H9 (cell line): ENCODE measurements at regions not wholly inside any gene's neighbourhood (a gene's known extent, or its start where the extent isn't known, plus 50 kb on each side); places are given as distances from the start of the nearest gene placed in this dataset.

Experiments
- DNase-seq: peaks from one replicate; pipeline ENCODE4 v3.0.0-alpha.2; 2017
- H2AFZ ChIP-seq: one replicate; pipeline ENCODE4 v1.6.1; 2013; ENCODE audit warnings: mild to moderate bottlenecking, low read length, control low read depth, moderate library complexity
- H2AK5ac ChIP-seq: 2 replicates; pipeline ENCODE4 v1.6.1; 2013; ENCODE audit warnings: low read length, control low read depth, mixed read lengths; ENCODE audit not compliant: insufficient read length
- H2BK120ac ChIP-seq: one replicate; pipeline ENCODE4 v1.6.1; 2013; ENCODE audit warnings: low read depth, mild to moderate bottlenecking, low read length, control low read depth, inconsistent platforms; ENCODE audit not compliant: poor library complexity, severe bottlenecking
- H2BK12ac ChIP-seq: 2 replicates; pipeline ENCODE4 v1.6.1; 2013; ENCODE audit warnings: low read length, control low read depth, mixed read lengths, low read depth; ENCODE audit not compliant: insufficient read length
- H2BK15ac ChIP-seq: 2 replicates; pipeline ENCODE4 v1.6.1; 2013; ENCODE audit warnings: low read depth, low read length, control low read depth
- H2BK20ac ChIP-seq: one replicate; pipeline ENCODE4 v1.6.1; 2013; ENCODE audit warnings: low read depth, mild to moderate bottlenecking, low read length, control low read depth, inconsistent platforms; ENCODE audit not compliant: poor library complexity, severe bottlenecking
- H2BK5ac ChIP-seq: 2 replicates; pipeline ENCODE4 v1.6.1; 2013; ENCODE audit warnings: low read length, control low read depth, mixed read lengths; ENCODE audit not compliant: insufficient read length
- H3K14ac ChIP-seq: 2 replicates; pipeline ENCODE4 v1.6.1; 2013; ENCODE audit warnings: low read length, control low read depth; ENCODE audit not compliant: insufficient read depth
- H3K18ac ChIP-seq: 2 replicates; pipeline ENCODE4 v1.6.1; 2013; ENCODE audit warnings: low read depth, mild to moderate bottlenecking, mixed read lengths, low read length, control low read depth; ENCODE audit not compliant: insufficient read length
- H3K23ac ChIP-seq: 2 replicates; pipeline ENCODE4 v1.6.1; 2013; ENCODE audit warnings: low read length, control low read depth, mixed read lengths, low read depth; ENCODE audit not compliant: insufficient read length
- H3K23me2 ChIP-seq: 2 replicates; pipeline ENCODE4 v1.6.1; 2013; ENCODE audit warnings: low read depth, mild to moderate bottlenecking, mixed read lengths, low read length, control low read depth; ENCODE audit not compliant: insufficient read length, poor library complexity, severe bottlenecking
- H3K27ac ChIP-seq: 2 replicates; pipeline ENCODE4 v1.5.1; 2013; ENCODE audit warnings: low read length, control low read depth, mixed read lengths, low read depth; ENCODE audit not compliant: insufficient read length
- H3K27me3 ChIP-seq: 2 replicates; pipeline ENCODE4 v1.6.1; 2013; ENCODE audit warnings: low read length, control low read depth, inconsistent platforms; ENCODE audit not compliant: insufficient read depth
- H3K4ac ChIP-seq: 2 replicates; pipeline ENCODE4 v1.6.1; 2013; ENCODE audit warnings: low read depth, mild to moderate bottlenecking, control low read depth, inconsistent platforms, low read length, moderate library complexity
- H3K4me1 ChIP-seq: 2 replicates; pipeline ENCODE4 v1.6.1; 2013; ENCODE audit warnings: low read length, control low read depth, inconsistent platforms; ENCODE audit not compliant: insufficient read depth
- H3K4me2 ChIP-seq: 2 replicates; pipeline ENCODE4 v1.6.1; 2013; ENCODE audit warnings: low read length, control low read depth, mixed read lengths; ENCODE audit not compliant: insufficient read length, insufficient read depth
- H3K56ac ChIP-seq: 2 replicates; pipeline ENCODE4 v1.6.1; 2013; ENCODE audit warnings: low read depth, mild to moderate bottlenecking, mixed read lengths, low read length, control low read depth; ENCODE audit not compliant: insufficient read length
- H3K79me1 ChIP-seq: 2 replicates; pipeline ENCODE4 v1.6.1; 2013; ENCODE audit warnings: low read depth, mild to moderate bottlenecking, moderate library complexity, low read length, control low read depth, inconsistent platforms; ENCODE audit not compliant: insufficient read depth, poor library complexity, severe bottlenecking
- H3K79me2 ChIP-seq: 2 replicates; pipeline ENCODE4 v1.6.1; 2013; ENCODE audit warnings: low read length, control low read depth, inconsistent platforms; ENCODE audit not compliant: insufficient read depth
- H3K9ac ChIP-seq: 2 replicates; pipeline ENCODE4 v1.6.1; 2013; ENCODE audit warnings: low read length, control low read depth, mixed read lengths; ENCODE audit not compliant: insufficient read length; ENCODE audit errors: extremely low read depth
- H3K9me3 ChIP-seq: one replicate; pipeline ENCODE4 v1.6.1; 2013; ENCODE audit warnings: low read depth, low read length, inconsistent platforms; ENCODE audit not compliant: control insufficient read depth
- H3T11ph ChIP-seq: one replicate; pipeline ENCODE4 v1.6.1; 2013; ENCODE audit warnings: mild to moderate bottlenecking, low read length, control low read depth, inconsistent platforms
- H4K20me1 ChIP-seq: one replicate; pipeline ENCODE4 v1.6.1; 2013; ENCODE audit not compliant: control insufficient read depth, insufficient read length, insufficient read depth
- H4K5ac ChIP-seq: 2 replicates; pipeline ENCODE4 v1.6.1; 2013; ENCODE audit warnings: low read depth, mild to moderate bottlenecking, mixed read lengths, low read length, control low read depth; ENCODE audit not compliant: insufficient read length
- H4K8ac ChIP-seq: replicated peaks from 2 replicates; pipeline ENCODE4 v1.6.1; 2013; ENCODE audit warnings: low read length, control low read depth, mixed read lengths, low read depth; ENCODE audit not compliant: insufficient read length
- H4K91ac ChIP-seq: 2 replicates; pipeline ENCODE4 v1.6.1; 2013; ENCODE audit warnings: low read depth, mild to moderate bottlenecking, moderate library complexity, mixed read lengths, low read length, control low read depth; ENCODE audit not compliant: insufficient read length
- H3K27ac Mint-ChIP-seq, 3 experiments: 2 replicates in 2 of 3; 3 replicates in 1 of 3; pipeline ENCODE4 v1.8.0; 2020 to 2021; ENCODE audit warnings: mixed read lengths in 3 of 3, mild to moderate bottlenecking in 1 of 3, moderate library complexity in 1 of 3
- H3K27me3 Mint-ChIP-seq: 2 replicates; pipeline ENCODE4 v1.8.0; 2021; ENCODE audit warnings: low read depth, mild to moderate bottlenecking, moderate library complexity, mixed read lengths
- H3K36me3 Mint-ChIP-seq, 3 experiments: 2 replicates in 2 of 3; 3 replicates in 1 of 3; pipeline ENCODE4 v1.8.0; 2020 to 2021; ENCODE audit warnings: low read depth in 3 of 3, mixed read lengths in 3 of 3; ENCODE audit not compliant: insufficient read depth in 1 of 3
- H3K4me1 Mint-ChIP-seq, 2 experiments: 2 replicates each; pipeline ENCODE4 v1.8.0; 2020; ENCODE audit warnings: mixed read lengths in 2 of 2
- H3K4me3 Mint-ChIP-seq, 2 experiments: 2 replicates in 1 of 2; 3 replicates in 1 of 2; pipeline ENCODE4 v1.8.0; 2020 to 2021; ENCODE audit warnings: mild to moderate bottlenecking in 2 of 2, mixed read lengths in 2 of 2, moderate library complexity in 1 of 2
- H3K9me3 Mint-ChIP-seq, 2 experiments: 2 replicates in 1 of 2; 3 replicates in 1 of 2; pipeline ENCODE4 v1.8.0; 2020; ENCODE audit warnings: mild to moderate bottlenecking in 2 of 2, mixed read lengths in 2 of 2, moderate library complexity in 1 of 2
- WGBS: extraction: QIAGEN DNeasy Blood & Tissue Kit; methylation state at CpG from one replicate; pipeline ENCODE4 v1.1.7; 2013; ENCODE audit warnings: missing lambda C conversion rate, low lambda C conversion rate, mixed read lengths; ENCODE audit not compliant: insufficient read length; ENCODE audit errors: extremely low coverage; 5-methylcytosine and 5-hydroxymethylcytosine counted together
- TF ChIP-seq, protein P1 (sequence below): fragments of 200-600 bp; sonication (generic); conservative IDR thresholded peaks from 3 replicates; pipeline ENCODE4 v1.8.0; 2021; ENCODE audit warnings: antibody characterized with exemption, mild to moderate bottlenecking

DNA sequence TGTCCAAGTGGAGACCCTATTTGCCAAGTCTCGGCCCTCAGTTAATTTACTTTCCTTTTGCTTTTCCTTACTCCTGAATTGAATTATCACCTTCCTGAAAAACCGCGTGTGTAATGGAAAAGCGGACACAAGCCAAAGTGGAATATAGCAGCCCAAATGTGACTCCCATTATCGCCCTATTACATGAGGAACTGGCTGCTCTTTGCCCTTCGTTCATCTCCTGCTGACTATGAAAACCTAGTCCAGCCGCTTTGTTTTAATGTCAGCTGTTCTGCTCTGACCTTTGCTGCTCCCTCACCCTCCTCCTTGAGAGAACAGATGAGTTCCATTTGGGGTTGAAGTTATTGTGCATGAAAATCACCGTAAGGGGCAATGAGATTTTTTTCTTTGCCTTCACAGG lies 632.7 kb upstream of the SUCLG2 start:
- no peak overlapping the region for H3K56ac ChIP-seq
- no peak overlapping the region for H4K5ac ChIP-seq
- no CpG with 5 or more reads among the region's 8 CpGs for WGBS
- Mint-ChIP-seq H3K36me3 (no peaks in the 10 kb centered on the region), H3K27me3 (no peaks in the 10 kb centered on the region), H3K4me3 (no peak overlapping the region), H3K9me3 (no peaks in the 10 kb centered on the region), H3K27ac (no peak overlapping the region), H3K4me1 (no peaks in the 10 kb centered on the region)
- H3K27me3 ChIP-seq = no peaks in the 10 kb centered on the region
- no peak overlapping the region for H2AFZ ChIP-seq
- H3K14ac ChIP-seq = no peak overlapping the region
- H3K9me3 ChIP-seq = no peaks in the 10 kb centered on the region
- H2BK15ac ChIP-seq = no peak overlapping the region
- H3K4me1 ChIP-seq = no peaks in the 10 kb centered on the region; the same call in 1 of the 2 replicates
- H3K18ac ChIP-seq = no peak overlapping the region
- H3K27ac ChIP-seq = no peak overlapping the region
- H2AK5ac ChIP-seq = no peak overlapping the region
- H3K4ac ChIP-seq = no peak overlapping the region
- no peak overlapping the region for H2BK5ac ChIP-seq
- no peak overlapping the region for H3T11ph ChIP-seq
- no peak overlapping the region for H2BK120ac ChIP-seq
- H3K9ac ChIP-seq = no peak overlapping the region
- no peak overlapping the region for H4K91ac ChIP-seq
- no peaks in the 10 kb centered on the region for H3K23me2 ChIP-seq
- no peak for DNase-seq
- TF ChIP-seq, protein P1, sequence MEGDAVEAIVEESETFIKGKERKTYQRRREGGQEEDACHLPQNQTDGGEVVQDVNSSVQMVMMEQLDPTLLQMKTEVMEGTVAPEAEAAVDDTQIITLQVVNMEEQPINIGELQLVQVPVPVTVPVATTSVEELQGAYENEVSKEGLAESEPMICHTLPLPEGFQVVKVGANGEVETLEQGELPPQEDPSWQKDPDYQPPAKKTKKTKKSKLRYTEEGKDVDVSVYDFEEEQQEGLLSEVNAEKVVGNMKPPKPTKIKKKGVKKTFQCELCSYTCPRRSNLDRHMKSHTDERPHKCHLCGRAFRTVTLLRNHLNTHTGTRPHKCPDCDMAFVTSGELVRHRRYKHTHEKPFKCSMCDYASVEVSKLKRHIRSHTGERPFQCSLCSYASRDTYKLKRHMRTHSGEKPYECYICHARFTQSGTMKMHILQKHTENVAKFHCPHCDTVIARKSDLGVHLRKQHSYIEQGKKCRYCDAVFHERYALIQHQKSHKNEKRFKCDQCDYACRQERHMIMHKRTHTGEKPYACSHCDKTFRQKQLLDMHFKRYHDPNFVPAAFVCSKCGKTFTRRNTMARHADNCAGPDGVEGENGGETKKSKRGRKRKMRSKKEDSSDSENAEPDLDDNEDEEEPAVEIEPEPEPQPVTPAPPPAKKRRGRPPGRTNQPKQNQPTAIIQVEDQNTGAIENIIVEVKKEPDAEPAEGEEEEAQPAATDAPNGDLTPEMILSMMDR = no peak
- no peaks in the 10 kb centered on the region for H3K79me1 ChIP-seq
- H4K8ac ChIP-seq = no peak overlapping the region
- H2BK20ac ChIP-seq = no peak overlapping the region
- no peak overlapping the region for H3K23ac ChIP-seq
- H4K20me1 ChIP-seq = no peaks in the 10 kb centered on the region
- H3K79me2 ChIP-seq = no peaks in the 10 kb centered on the region
- no peak overlapping the region for H2BK12ac ChIP-seq
- no peak overlapping the region for H3K4me2 ChIP-seq
